ENCODE measurements at regions not wholly inside any gene's neighbourhood (a gene's known extent, or its start where the extent isn't known, plus 50 kb on each side); places are given as distances from the start of the nearest gene placed in this dataset.

DNA sequence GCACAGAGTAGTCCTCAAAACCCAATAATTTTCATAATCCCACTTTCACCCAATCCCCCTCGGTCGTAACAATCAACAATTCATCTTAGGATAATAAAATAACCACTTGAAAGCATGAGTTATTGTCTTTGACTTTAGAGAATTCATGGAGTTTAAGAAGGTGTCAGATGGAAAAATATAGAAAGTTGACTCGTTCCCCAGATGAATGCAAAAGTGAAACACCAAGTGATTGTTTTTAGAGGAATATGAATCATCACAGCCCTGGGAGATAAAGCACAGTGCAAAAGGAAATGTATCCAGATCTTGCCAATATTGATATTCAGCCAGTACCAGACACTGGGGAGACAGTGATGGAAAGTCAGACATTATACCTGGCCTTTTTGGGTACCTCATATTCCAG is 860.5 kb downstream of the DHX35 start:
- H3K9me3 Mint-ChIP-seq = peaks cover 0 to 3% (median 2%) of the 10 kb centered on the region in 7 donors
- intact Hi-C loops (cut with micrococcal nuclease) = no loop called here
- WGBS (ENCODE audit: insufficient coverage) = 83% methylated on average over 1 of the region's 3 CpGs
- H3K27ac Mint-ChIP-seq = no peak overlapping the region
- Histone ChIP-seq H2AFZ (ENCODE audit: insufficient read depth, low read depth, low read length, poor library complexity, severe bottlenecking) (no peak overlapping the region), H3K27ac (ENCODE audit: low read depth in 1 of 2, low read length in 2 of 2) (no peak overlapping the region), H3K27me3 (ENCODE audit: control insufficient read depth in 2 of 2, insufficient read depth in 2 of 2, low read length in 2 of 2) (no peaks in the 10 kb centered on the region), H3K79me2 (ENCODE audit: insufficient read depth, low read length) (no peaks in the 10 kb centered on the region), H3K9me3 (replicated peaks in 1 of 2; ENCODE audit: control insufficient read depth in 1 of 2, insufficient read depth in 1 of 2, low read length in 2 of 2) (no peaks in the 10 kb centered on the region), H3K4me2 (replicated peaks; ENCODE audit: extremely low read depth, low read length, poor library complexity, severe bottlenecking) (no peak overlapping the region), H3K9ac (ENCODE audit: insufficient read depth, low read length, poor library complexity, severe bottlenecking) (no peak overlapping the region), H3K36me3 (replicated peaks in 1 of 2; ENCODE audit: control insufficient read depth in 1 of 2, insufficient read depth in 2 of 2, low read length in 2 of 2) (no peaks in the 10 kb centered on the region), H3K4me1 (ENCODE audit: control insufficient read depth in 1 of 2, insufficient read depth in 2 of 2, low read length in 2 of 2) (no peaks in the 10 kb centered on the region), H4K20me1 (ENCODE audit: insufficient read depth, low read length) (no peaks in the 10 kb centered on the region), H3K4me3 (replicated peaks in 1 of 3; ENCODE audit: low read depth in 2 of 3, low read length in 3 of 3) (no peak overlapping the region)
- peaks cover 0 to 1% (median 0%) of the 10 kb centered on the region in 3 donors for H3K27me3 Mint-ChIP-seq (ENCODE audit: low read depth in 3 of 3)
- no peaks in the 10 kb centered on the region for H3K36me3 Mint-ChIP-seq
- H3K4me1 Mint-ChIP-seq = no peaks in the 10 kb centered on the region
- no peak for DNase-seq
- TF ChIP-seq CTCF (IDR thresholded peaks at IDR 0.05) = no peak
- no peak overlapping the region for H3K4me3 Mint-ChIP-seq

DNA sequence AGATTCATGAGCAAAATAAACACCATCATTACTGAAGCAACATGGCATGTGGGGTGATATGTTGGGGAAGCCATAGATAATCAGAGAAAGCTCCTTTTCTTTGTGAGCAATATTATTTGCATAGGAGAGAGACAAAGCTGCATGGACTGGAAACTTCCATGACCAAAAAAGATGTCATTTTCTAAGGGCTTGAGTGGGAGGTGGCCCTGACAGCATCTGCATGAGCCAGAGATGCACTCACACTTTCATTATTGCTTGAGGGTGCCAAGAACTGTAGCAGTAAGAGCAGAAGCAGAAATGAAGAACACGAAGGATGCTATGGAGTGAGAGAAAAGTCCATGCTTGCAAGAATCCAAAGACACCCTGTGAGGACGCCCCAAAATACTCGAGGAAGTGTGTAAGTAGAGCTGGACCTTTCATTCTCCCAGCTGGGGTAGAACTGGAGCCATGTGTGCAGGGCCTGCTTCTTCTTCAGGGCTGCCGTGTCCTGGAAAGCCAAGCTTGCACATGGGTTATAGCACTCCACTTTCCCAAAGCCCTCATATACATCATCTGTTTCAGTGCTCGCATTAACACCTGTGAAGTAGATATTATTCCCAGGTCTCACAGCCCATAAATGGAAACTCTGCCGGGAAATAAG is 851.2 kb downstream of the DHX35 start:
- WGBS (ENCODE audit: insufficient coverage) = 93% methylated on average over 4 of the region's 6 CpGs
- Mint-ChIP-seq H3K4me1 (no peaks in the 10 kb centered on the region), H3K9me3 (peaks cover 0 to 3% (median 0%) of the 10 kb centered on the region in 7 donors), H3K4me3 (no peak overlapping the region), H3K27me3 (ENCODE audit: low read depth in 3 of 3) (peaks cover 0 to 1% (median 0%) of the 10 kb centered on the region in 3 donors), H3K27ac (no peak overlapping the region), H3K36me3 (no peaks in the 10 kb centered on the region)
- no peak for TF ChIP-seq CTCF (IDR thresholded peaks at IDR 0.05)
- Histone ChIP-seq H3K4me2 (replicated peaks; ENCODE audit: extremely low read depth, low read length, poor library complexity, severe bottlenecking) (no peak overlapping the region), H3K79me2 (ENCODE audit: insufficient read depth, low read length) (no peaks in the 10 kb centered on the region), H3K27me3 (ENCODE audit: control insufficient read depth in 2 of 2, insufficient read depth in 2 of 2, low read length in 2 of 2) (no peaks in the 10 kb centered on the region), H3K27ac (ENCODE audit: low read depth in 1 of 2, low read length in 2 of 2) (no peak overlapping the region), H3K36me3 (replicated peaks in 1 of 2; ENCODE audit: control insufficient read depth in 1 of 2, insufficient read depth in 2 of 2, low read length in 2 of 2) (no peaks in the 10 kb centered on the region), H3K4me3 (replicated peaks in 1 of 3; ENCODE audit: low read depth in 2 of 3, low read length in 3 of 3) (no peak overlapping the region), H4K20me1 (ENCODE audit: insufficient read depth, low read length) (no peaks in the 10 kb centered on the region), H3K9me3 (replicated peaks in 1 of 2; ENCODE audit: control insufficient read depth in 1 of 2, insufficient read depth in 1 of 2, low read length in 2 of 2) (no peaks in the 10 kb centered on the region), H3K4me1 (ENCODE audit: control insufficient read depth in 1 of 2, insufficient read depth in 2 of 2, low read length in 2 of 2) (no peaks in the 10 kb centered on the region), H2AFZ (ENCODE audit: insufficient read depth, low read depth, low read length, poor library complexity, severe bottlenecking) (no peak overlapping the region), H3K9ac (ENCODE audit: insufficient read depth, low read length, poor library complexity, severe bottlenecking) (no peak overlapping the region)
- intact Hi-C loops (cut with micrococcal nuclease) = no loop called here
- DNase-seq = no peak
